NCI-H1694 treated with DMSO at 0.1 percent for 48 hours (cell line): ENCODE measurements at regions not wholly inside any gene's neighbourhood (a gene's known extent, or its start where the extent isn't known, plus 50 kb on each side); places are given as distances from the start of the nearest gene placed in this dataset.

ENCODE experiments used
- DNase-seq: peaks from one replicate; lab custom pipeline; 2025; lab: John Stamatoyannopoulos, UW

GRCh38 chr9:94159069-94159939 lies 75.0 kb downstream of the PTPDC1 start:
- no peak for DNase-seq

DNA sequence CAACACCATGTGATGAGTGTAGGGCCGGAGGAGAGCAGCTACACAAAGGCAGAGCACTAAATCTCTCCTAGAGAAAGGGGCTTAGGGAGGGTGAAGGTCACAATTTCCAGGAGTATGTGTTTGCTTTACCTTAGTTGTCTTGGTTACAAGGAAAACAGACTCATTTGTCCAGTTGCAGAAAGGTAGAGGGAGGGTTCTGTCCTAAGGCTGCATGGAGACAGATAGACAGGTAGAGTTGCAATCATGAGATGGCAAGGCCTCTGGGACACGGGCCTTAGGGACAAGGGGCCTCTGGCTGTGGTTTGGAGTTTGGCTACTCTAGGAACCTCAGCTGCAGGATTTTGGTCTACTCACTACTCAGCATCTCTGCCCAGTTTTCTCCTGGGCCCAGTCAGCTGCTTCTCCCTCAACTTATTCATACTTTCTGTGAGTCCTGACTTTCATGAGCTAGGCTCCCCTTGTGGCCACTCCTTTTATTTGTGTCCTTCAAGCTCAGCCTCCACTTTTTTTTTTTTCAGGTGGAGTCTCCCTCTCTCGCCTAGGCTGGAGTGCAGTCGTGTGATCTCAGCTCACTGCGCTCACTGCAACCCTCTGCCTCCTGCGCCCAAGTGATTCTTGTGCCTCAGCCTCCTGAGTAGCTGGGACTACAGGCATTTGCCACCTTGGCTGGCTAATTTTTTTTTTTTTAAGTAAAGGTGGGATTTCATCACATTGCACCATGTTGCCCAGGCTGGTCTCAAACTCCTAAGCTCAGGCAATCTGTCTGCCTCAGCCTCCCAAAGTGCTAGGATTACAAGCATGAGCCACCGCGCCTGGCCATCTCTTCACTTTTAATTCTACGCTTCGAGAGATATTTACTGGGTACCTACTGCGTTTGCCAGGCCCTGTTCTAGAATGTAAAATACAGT lies 76.6 kb downstream of the PTPDC1 start:
- DNase-seq: no peak

DNA sequence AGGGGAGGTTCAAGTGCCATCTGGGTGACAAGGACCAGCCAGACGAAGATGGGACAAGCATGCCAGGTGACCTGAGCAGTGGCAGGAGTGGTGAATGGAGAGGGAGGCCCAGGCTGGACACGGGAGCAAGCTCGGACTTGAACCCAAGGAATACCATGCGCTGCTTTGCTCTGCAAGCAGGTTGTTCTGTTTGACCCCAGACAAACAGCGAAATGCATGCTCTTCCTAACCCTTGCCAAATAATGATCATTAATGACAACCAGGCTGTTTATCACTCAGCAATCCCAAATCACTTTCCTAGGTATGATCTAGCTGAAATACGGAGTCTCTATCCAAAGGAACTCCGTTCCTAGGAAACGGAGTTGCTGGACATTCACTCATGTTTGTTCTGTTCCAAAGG lies 77.4 kb downstream of the PTPDC1 start:
- no peak for DNase-seq

DNA sequence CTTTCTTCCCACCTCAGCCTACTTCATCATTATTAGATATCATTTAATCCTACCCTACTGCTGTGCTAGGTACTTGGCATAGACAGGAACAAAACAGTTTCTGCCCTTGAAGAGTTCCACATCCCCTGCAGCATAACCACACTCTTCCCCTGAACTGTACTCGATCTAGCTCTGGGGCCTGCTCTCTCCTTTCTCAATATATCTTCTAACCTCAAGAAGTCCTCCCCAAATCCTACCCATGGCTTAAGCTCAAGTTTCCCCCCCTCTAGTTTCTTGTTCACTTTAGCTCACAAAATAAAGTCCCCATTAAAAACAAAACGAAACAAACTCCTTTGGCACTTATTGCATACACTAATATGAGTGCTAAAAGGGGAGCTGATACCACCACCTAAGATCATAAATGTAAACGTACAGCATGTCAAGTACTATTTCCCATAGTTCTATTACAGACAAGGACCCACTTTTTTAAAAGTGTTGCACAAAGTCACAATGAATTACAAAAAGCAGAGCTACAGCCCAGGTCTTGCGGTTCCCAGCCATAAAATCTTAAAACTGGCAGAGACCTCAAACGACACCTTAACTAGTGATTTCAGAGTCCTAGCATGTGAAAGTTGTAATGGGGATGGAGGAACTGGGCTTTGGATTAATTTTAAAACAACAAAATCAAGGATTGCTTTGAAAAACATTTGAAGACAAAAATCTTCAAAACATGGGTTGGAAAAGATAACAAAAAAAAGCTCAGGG lies 80.7 kb downstream of the PTPDC1 start:
- no peak for DNase-seq

- peak; percentile 91 for DNase-seq
Observed at GRCh38 chr9:94165592-94166235, 81.5 kb downstream of the PTPDC1 start.

DNA sequence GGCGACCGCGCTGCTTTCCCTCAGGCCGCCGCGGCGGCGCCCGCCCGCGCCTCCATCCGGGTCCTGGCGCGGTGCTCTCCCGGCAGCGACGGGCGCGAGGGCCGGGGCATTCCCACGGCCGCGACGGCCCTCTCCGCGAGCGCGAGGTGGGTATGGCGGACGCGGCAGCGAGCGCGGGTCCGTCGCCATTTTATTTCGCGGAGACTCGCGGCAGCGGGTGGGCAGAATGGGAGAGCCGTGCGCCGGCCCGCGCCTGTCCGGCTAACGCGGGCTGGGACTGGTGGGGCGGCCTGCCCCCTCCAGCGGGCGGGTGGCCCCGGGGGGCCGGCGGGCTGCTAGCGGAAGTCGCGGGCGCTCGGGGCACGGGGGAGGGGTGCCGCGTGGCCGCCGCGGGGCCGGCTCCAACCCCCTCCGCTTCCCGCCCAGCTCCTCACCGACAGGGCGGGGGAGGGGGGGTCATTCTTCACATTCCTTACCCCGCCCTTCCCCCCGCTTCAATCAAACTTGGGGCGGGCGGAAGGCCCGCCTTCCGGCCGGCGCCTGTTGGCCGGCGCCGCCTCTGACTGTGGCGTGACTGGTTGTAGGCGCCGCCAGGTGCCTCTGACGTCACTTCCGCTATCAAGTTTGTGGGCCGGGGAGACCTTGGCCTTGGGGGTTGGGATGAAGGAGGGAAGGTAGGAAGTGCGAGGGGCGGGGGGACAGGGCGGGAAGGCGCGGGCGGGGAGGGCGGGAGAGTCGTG lies 82.1 kb downstream of the PTPDC1 start:
- peak; percentile 88 for DNase-seq

GRCh38 chr9:94166976-94167346 lies 82.7 kb downstream of the PTPDC1 start:
- no peak for DNase-seq

GRCh38 chr9:94167376-94167890 lies 83.2 kb downstream of the PTPDC1 start:
- no peak for DNase-seq

- DNase-seq: no peak
Observed at GRCh38 chr9:94168203-94169000, 84.1 kb downstream of the PTPDC1 start.

DNA sequence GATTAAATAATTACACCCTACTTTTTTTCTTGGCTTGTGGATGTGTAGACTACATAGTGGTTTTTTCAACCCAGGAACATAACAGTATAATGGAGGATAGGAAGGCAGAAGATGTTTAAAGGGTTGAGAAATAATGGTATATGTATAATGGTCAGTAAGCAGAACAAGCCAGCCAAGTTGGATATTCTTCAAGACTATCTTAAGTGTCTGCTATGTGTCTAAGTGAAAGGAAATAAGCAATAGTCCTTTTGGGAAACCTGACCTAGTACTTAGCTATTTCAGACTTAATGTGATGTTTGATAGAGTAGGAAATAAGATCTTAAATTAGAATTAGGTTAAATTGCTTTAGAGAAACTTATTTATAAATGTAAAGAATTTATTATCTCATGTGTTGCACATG lies 85.7 kb downstream of the PTPDC1 start:
- DNase-seq: no peak

GRCh38 chr9:94173632-94174031 lies 85.5 kb upstream of the ZNF169 start:
- no peak for DNase-seq

DNA sequence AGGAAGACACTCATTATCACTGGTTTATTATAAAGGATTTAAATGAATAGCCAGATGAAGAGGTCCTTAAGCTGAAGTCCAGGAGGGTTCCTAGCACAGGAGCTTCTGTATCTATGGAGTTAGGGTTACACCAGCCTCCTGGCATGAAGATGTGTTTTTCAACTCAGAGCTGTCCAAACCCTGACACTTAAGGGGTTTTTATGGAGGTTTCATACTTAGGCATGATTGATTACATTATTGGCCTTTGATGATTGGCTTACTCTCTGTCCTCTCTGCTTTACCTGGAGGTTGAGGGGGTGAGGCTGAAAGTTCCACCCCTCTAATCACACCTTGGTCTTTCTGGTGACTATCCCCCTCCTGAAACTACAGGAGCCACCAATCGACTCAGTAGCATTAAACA lies 84.9 kb upstream of the ZNF169 start:
- DNase-seq: no peak

DNA sequence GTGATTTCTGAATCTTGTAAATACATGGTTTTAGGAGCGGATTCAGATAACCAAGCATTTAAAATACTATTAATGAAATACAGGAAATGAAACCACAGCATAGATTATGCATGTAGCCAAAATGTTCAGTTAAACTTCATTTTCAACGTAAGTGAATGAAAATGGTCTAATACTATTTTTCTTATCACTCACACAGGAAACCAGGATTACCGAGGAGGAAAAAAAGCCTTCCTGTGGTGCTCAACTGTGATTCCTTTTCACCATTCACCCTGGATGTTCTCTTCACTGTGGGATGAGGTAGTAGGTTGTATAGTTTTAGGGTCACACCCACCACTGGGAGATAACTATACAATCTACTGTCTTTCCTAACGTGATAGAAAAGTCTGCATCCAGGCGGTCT lies 83.4 kb upstream of the ZNF169 start:
- DNase-seq: no peak

DNA sequence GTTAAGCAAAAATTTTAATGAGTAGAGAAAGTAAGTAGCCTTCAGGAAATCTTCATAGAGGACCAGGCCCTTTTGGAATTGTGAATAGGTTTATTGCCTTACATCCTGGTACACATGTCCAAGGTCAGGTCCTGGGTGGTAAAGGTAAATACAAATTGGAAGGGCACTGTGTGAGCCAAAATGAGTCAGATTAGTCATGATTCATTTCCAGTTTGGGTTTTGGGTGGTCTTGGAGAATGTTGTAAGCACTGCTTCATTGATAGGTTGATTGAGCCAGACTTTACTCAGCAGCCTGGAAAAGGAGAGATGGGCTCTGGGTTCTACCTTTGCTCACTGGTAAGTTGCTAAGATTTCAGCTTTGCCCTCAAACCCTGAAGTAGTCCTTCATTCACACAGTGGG lies 82.5 kb upstream of the ZNF169 start:
- DNase-seq: no peak

- no peak for DNase-seq
Observed at GRCh38 chr9:94178927-94179326, 80.2 kb upstream of the ZNF169 start.

GRCh38 chr9:94181408-94182181 lies 77.5 kb upstream of the ZNF169 start:
- DNase-seq: no peak

- no peak for DNase-seq
Observed at GRCh38 chr9:94182532-94182931, 76.6 kb upstream of the ZNF169 start.

DNA sequence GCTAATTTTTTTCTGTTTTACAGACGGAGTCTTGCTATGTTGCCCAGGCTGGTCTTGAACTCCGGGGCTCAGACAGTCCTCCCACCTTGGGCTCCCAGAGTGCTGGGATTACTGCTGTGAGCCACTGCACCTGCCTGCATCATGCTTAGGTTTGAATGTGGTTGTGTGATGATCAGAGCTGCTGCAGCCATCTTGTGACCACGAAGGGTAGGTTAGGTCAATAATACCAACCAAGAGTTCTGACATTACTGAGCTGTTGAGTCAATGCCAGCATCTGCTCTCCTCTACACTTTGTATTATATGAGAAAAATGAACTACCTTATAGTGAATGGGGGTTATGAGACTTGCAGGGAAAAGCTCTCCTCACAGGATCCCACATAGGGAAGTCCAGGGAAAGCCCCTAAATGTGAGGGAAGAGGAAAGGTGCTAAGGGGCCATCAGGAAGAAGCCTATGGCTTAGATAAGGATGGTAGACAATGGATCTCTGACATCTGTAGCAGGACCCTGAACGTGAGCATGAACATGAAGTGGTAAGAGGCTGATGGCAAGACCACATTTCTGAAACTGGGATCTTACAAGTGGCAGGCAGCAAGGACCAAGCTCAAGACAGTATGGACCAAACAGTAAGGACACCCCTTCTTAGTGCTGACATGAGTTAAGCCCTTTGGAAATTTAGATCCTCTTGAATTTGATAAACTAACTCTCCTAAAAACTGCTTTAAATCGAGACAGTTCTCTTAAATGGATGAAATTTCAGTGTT lies 75.7 kb upstream of the ZNF169 start:
- no peak for DNase-seq

GRCh38 chr9:94188246-94188645 lies 70.9 kb upstream of the ZNF169 start:
- no peak for DNase-seq
